Fibroblast of skin of right biceps (primary cell): ENCODE measurements at regions not wholly inside any gene's neighbourhood (a gene's known extent, or its start where the extent isn't known, plus 50 kb on each side); places are given as distances from the start of the nearest gene placed in this dataset.

ENCODE experiments used
- DNase-seq: peaks from one replicate; pipeline ENCODE4 v3.0.0-alpha.2; 2013

DNA sequence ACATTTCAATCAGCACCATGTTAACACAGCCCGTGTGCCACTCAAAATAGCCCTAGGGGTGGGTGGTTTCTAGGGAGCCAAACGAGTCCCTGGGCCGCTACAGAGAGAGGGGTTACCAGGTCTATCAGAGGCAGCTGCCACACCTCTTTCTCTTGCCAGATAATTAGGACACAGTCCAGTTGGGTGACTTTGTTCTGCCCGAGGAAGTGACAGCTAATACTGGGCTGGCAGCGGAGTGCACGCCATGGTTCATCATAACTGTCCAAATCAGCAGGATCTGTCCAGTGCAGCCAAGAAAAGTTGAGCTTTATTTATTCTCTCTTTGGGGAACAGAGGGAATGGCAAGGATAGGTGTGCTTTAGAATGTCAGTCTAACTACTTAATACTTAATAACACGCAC lies 583.8 kb downstream of the BRINP1 start:
- no peak for DNase-seq

DNA sequence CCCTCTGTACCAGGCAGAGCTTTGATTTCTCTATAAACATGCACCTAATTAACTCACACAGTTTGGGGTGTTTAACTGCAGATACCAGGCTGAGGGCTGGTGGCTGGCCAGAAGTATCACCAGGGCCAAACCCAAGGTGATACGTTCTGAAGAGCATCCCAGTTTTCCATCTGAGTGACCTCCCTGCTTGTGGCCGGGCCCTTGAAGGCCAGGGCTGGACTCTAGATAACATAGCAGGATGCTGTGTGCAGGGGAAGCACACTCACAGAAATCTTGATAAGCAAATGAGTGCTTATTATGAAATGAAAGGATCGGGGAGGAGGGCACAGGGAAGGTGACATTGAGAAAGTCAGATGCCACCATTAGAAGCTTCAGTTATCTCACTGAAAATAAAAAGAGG lies 582.4 kb downstream of the BRINP1 start:
- DNase-seq: no peak

DNA sequence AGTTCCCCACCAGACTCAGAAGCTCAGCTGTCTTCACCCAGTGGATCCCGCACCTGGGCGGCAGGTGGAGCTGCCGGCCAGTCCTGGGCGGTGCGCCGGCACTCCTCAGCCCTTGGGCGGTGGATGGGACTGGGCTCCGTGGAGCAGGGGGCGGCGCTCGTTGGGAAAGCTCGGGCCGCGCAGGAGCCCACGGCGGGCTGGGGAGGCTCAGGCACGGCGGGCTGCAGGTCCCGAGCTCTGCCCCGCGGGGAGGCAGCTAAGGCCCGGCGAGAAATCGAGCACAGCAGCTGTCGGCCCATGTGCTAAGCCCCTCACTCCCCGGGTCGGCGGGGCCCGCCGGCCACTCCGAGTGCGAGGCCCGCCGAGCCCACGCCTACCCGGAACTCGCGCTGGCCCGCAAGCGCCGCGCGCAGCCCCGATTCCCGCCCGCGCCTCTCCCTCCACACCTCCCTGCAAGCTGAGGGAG lies 560.0 kb downstream of the BRINP1 start:
- DNase-seq: no peak

DNA sequence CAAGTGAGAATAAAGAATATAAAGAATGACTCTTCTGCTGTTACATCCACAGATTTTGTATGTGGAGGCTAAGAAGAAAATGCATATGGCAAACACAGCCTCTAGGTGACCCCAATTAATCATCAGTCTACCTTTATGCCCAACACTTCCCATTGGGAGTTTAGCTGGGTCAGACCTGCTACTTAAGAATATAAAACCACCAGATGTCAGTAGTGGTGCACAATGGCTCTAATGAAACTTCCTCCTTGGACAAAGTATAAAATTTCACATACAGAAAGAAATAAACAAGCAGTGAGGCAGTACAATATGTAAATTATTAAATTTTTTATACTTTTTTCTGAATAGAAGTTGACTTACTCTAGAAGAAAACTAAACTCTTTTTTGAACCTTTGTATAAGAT lies 539.9 kb downstream of the BRINP1 start:
- peak; percentile 6 for DNase-seq

DNA sequence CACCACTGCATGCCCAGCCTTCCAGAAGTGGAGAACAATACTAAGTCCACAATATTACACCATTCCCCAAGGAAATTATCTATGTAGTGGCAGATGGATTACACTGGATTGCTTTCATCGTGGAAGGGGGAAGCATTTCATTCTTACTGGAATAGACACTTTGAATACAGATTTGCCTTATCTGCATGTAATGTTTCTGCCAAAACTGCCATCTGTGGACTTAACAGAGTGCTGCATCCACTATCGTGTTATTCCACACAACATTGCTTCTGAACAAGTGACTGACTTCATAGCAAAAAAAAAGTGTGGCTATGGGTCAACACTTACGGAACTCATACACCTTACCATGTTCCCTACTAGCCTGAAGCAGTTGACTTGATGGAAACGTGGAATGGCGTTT lies 536.9 kb downstream of the BRINP1 start:
- DNase-seq: no peak

DNA sequence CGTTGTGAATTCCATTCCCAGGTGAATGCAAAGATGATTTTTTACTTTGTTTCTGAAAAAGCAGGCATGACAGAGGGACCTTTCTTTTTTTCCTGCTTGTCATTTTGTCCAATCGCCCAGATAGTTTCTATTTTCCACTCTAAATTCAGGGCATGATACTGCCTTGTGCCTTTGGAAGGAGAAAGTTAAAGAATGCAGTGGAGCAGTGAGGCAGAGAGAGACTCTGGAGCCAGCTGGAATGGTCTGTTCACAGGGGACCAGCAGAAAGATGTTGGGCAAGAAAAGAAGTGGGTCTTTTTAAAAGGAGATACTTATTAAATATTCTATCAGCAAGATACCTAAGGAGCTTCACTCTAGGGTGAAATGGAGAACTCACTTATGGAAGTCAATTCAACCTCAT lies 532.3 kb downstream of the BRINP1 start:
- no peak for DNase-seq

DNA sequence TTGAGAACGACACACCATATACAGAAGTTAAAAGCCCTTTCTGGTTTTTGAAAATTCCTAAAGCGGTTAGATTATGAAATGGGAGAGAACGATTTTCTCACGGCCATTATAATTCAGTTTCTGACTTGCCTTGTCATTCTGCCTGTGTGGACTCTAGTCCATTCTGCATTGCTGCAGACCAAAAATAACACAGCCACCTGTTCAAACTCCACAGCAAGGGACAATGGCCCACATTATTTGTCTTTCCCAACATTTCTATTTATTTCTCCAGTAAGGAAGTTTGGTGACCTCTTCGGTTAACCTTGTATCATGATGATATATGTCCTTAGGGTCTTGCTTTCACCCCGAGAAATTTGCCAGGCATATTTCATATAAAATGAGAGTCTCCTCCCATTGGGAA lies 497.7 kb downstream of the BRINP1 start:
- DNase-seq: no peak

DNA sequence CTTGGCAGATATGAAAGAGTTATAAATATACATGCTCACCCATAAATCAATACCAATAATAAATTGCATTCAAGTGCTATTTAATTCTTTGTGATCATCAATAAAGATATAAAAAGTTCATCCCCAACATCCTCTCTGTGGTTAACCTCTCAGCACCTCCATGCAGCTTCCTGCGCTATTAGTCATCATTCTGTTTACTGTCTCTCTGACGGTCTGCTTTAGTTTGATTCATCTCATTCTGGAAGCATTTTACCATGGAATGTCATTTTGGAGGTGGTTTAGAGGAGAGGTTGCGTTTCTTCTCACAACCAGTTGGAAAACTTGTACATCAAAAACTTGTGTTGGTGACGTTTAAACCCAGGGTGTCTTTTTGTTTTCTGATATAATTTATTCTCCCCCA lies 486.6 kb downstream of the BRINP1 start:
- peak; percentile 80 for DNase-seq

DNA sequence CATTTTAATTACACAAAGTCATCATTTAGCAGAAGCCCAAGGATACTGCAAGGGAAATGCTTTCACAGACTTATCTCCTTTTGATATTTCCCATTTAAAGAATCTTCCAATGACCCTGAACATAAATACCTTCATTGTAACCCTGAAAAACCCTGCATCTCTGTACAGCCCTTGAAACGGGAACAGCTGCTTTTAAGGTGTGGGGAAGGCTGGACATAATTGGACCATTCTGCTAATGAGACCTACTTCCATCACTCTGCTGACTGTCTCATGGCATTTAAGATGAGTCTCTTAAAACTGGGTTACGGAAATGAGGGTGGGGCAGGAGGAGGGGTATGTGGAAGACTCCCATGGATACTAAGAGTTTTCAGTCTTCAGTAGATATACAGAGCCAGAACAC lies 485.8 kb downstream of the BRINP1 start:
- no peak for DNase-seq

DNA sequence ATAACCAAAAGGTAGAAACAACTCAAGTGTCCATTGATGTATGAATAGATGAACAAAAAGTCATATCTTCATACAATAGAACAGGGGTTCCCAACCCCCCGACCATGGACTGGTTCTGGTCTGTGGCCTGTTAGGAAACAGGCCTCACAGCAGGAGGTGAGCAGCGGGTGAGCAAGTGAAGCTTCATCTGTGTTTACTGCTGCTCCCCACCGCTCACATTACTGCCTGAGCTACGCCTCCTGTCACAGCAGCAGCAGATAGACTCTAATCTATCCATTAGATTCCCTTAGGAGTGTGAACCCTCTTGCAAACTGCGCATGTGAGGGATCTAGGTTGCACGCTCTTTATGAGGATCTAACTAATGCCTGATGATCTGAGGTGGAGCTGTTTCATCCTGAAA lies 478.0 kb downstream of the BRINP1 start:
- no peak for DNase-seq

DNA sequence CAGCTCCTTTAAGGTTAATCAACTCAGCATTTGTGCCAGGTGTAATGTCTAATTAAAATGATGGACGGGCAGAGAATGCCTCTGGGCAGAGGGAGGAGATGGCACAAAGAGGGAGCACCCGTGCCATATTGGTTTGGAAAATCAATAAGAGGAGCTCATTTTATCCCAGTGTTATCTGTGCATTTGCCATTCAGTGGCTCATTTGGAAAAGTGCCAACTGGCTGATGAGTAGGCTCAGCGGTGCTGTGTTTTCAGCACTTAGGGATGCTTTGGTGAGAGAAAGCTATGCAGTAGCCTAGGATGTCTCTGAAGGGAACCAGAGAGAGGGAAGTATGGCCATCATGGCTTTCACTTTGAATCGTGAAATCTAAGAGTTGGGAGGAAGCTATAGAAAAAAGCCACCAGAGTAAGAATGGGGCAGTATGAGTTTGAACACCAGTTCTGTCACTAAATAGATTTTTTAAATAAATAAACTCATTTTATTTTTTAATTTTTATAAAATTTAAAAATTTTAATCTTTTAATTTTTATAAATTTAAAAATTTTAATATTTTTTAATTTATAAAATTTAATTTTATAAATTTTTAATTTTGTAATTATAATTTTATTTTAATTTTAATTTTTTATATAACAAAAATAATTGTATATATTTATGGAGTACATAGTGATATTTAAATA lies 472.8 kb downstream of the BRINP1 start:
- DNase-seq: peak; percentile 1

DNA sequence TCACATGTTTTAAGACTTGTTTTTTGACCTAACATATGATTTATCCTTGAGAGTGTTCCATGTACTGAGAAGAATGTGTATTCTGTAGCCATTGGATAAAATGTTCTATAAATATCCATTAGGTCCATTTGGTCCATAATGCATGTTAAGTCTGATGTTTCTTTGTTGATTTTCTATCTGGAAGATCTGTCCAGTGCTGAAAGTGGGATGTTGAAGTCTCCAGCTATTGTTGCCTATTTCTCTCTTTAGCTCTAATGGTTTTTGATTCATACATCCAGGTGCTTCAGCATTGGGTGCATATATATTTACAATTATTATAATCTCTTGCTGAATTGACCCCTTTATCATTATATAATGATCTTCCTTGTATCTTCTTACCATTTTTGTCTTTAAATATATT lies 451.1 kb downstream of the BRINP1 start:
- no peak for DNase-seq

DNA sequence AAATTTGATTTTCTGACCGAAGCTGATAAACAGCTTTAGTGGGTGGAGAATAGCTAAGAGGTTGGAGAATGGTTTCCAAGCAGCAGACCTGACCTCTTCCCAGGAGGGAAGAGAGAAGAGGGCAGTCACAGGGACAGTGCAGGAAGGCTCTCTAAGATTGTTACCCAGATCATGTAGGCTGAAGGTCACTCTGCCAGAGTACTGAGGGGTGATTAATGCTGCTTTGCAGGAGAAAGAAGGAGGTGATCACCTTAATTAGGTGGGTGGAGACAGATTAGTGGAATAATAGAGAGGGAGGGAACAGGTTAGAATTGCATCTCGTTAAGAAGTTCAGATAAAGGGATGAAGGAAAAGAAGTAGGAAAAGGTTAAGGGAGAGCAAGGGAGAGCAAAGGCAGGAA lies 440.5 kb downstream of the BRINP1 start:
- DNase-seq: no peak

DNA sequence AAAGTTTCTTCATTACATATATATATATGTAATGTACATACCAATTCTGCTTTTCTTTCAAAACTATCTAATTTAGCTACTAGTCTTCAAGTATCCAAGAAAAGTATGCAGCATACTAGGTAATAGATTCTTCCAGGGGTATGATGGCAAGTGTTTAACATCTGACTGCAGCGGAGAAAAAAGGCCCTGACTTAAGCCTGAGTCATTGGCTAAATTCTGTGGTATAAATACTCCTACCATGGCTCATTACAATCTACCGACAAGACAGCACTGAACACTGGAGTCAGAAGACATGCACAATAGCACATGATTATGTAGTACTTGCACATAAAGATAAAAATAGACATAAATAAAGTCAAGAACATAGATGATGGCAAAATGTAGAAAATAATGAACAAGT lies 439.9 kb downstream of the BRINP1 start:
- DNase-seq: peak; percentile 89

DNA sequence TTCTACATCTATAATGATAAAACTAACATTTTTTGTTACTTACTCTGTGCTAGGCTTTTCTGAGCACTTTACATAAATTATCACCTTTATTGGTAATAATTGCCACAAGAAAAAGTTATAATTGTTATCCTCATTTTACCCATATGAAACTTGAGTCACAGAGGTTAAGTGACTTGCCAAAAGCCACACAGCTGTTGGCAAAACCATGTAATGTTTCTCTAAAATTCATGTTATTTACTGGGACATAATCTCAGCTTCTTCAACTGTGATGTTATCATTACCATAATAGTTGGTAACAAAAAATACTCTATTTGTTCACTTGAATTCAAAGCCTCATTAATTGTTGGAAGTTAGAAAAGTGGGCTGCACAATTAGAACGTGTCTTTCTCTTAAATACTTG lies 437.3 kb downstream of the BRINP1 start:
- no peak for DNase-seq

DNA sequence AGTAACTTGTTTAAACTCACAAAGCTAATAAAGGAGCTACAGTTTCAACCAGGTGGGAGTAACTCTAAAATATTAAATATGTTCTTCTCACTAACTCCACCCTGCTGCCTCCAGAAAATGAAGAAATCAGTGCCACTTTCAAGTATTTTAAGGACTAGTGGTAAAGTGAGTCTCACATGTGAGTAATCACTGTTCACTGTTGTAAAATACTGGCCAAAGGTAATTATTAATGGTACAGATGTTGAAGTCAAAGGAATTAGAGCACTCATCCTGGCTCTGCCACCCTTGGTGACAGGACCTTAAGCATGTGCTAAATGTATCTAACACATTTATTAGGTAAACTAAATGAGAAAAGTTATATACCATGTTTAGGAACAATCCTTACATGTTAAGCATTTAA lies 430.7 kb downstream of the BRINP1 start:
- DNase-seq: no peak

DNA sequence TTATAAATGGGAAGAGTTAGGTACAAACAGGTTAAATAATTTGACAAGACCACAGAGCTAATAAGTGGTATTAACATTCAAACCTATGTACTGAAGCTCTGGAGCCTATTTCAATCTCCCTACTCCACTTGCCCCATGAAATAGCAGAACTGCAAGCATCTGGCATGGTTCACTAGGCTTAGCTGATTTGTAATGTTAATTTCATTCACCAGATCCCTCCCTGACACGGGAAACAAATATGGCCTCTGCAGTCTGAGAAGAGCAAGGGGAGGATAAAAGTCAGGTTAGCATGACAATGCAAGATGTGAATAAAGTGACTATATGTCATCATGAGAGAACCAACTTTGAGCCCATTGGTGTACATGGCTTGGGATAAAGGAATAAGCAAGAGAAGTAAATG lies 428.8 kb downstream of the BRINP1 start:
- DNase-seq: no peak

DNA sequence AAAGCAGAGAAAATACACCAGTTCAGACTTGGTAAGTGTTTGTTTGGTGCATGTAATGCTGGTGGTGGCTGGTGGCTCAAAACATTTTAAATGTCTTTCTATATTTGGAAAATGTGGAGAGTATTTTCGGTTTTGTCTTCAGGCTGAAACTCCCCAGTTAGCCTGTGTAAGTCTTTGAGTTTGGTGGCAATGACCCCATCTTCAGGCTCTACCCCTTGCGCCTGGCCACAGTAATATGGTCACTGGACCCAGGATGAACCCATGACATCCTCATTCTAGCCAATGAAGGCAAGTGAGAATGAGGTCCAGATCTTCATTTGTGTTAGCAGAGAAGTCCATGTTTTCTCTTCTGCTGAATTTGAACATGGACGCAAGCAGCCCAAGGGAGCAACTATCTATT lies 422.6 kb downstream of the BRINP1 start:
- DNase-seq: no peak

DNA sequence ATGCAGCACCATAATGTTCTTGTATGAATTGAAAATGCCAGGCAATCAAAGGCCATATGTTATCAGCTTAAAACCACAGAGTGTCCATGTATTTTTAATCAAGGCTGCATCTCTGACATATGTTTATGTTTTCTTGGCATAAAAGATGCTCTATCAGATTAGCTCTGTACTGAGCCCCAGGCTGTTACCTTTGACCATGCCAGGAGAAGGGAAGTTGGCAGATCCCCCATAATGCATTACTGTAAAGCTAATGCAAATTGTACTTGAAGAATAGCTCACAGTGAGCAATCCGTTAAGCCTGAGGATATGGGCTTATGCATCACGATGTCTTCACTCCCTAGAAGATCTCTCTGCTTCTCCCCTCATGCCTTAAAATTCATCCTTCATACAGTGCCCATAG lies 414.4 kb downstream of the BRINP1 start:
- DNase-seq: no peak

DNA sequence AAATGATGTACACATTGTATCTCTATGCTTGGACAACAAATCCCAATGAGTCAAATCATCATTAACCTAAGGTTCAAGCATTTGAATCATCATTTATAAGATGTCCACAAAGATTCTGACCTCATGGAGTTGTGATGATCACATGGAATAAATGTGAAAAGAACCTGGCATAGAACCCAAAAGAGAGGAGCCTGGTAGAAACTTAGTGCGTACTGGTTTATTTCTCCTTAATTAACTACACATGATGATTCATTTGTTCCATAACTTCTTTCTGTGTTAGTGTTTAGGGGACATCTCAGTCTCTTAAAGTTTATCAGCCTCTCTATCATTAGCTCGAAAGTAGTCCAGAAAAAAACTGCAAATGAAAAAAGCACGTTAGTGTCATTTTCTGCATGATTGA lies 411.6 kb downstream of the BRINP1 start:
- peak; percentile 23 for DNase-seq

DNA sequence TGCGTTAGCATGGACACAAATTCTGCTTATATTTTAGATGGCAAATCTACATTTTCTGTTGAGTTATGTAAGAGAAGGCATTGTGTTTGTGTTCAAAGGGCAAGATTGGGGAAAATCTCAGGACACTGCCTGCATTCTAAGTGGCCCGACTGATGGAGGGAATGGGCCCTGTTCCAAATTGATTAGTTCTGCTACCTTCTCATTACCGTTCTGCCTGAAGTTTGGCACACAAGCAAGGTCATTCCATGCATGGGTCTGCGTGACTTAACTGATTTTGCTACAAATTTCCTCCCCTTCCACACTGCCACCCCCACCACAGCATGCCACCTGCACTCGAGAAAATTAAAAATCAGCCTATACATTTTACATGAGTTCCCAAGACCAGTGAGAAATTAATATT lies 409.9 kb downstream of the BRINP1 start:
- DNase-seq: no peak

DNA sequence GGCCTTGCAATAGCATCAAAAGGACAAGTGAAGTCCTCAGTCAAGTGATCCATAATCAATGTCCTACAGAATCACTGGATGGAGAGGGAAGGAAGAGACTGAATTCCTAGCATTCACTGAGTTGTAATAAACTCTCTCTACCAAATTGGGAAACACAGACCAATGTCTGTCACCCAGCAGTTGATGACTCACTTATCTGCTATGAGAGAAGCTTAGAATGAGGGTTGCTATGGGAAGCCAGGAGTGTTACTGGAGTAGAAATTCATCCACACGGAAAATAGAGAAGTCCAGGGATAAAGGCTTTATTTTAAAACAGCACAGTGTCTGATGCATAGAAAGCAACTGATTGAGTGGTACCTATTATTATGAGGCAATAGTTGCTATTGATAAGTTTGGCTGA lies 407.4 kb downstream of the BRINP1 start:
- peak; percentile 92 for DNase-seq

DNA sequence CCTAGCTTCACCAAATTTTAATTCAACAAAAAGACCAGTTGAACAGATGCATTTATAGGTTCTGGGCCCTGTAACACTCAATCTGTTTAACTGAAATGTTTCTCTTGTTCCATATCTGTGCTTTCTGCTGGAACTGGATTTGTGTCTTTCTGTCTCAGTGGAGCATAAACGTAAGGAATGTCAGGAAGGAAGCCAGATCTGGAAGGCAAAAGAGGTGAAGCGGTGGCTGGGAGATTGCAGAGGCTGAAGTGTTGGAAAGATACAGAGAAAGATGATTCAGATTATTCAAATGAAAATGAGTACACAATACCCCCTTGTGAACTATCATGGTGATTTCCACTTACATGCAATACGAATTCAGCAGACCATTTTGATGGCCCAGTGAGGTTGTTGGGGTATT lies 406.8 kb downstream of the BRINP1 start:
- peak; percentile 70 for DNase-seq

DNA sequence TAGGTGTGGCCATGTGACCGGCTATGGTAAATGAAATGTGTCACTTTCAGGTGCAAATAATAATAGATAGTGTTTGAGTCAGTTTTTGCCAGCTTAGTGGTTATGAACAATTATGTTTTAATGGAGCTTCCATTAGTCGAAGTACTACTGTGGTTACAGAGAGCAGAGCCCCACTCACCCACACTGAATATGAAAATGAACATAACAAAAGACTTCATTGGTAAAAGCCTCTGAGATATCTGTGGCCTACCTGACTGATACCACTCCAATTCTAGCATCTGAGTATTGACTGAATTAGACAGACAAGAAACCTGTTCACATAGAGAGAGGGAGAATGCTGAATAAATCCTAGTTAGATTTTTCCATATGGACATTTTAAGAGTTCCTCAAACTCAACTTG lies 405.6 kb downstream of the BRINP1 start:
- no peak for DNase-seq

DNA sequence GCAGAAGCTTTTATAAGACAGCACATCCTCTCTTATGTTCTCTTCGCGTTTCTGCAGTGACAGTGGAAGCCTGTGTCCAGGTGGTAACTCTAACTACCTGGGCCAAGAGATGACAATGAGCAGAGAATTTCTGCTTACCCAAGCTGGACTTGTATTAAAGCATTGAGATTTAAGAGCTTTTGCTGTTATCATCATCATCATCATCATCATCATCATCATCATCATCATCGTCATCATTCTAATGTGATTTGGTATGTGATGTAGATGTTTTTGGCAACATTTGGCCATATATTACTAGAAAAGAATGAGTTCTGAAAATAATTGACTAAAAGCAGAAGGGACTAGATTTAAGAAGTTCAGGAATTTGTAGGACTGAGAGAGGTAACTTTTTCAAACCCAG lies 401.3 kb downstream of the BRINP1 start:
- DNase-seq: no peak

DNA sequence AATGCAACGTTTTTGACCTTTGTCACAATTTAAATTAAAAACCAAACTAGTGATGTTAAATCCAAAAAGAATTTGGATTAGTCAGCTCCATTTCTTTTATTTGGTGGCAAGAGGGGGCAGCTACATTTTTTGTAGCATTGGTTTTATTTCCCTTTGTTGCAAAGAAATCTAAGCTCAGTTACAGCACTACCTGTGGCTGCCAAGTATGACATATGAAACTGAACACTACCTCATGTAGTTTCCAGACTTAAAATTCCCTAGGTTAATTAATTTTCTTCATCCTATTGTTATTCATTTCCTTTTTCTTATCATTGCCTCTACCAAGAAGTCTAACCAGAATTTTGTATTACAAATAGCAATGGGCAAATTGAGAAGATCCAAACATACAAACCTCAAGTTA lies 393.5 kb downstream of the BRINP1 start:
- DNase-seq: peak; percentile 45
